GM12874 (cell line): ENCODE measurements at regions not wholly inside any gene's neighbourhood (a gene's known extent, or its start where the extent isn't known, plus 50 kb on each side); places are given as distances from the start of the nearest gene placed in this dataset.

Experiments used
- CTCF ChIP-seq: IDR thresholded peaks from 2 replicates; pipeline ENCODE4 v1.5.1; 2011; ENCODE audit warnings: low read depth, mild to moderate bottlenecking, control low read depth, low read length, moderate library complexity; ENCODE audit not compliant: insufficient read depth

- no peak for TF ChIP-seq CTCF
These were observed 114.7 kb upstream of the ERCC6L2 start for GRCh38 chr9:95760791-95761190.

- TF ChIP-seq CTCF: no peak
These were observed 118.1 kb upstream of the ERCC6L2 start for GRCh38 chr9:95757439-95757838.

DNA sequence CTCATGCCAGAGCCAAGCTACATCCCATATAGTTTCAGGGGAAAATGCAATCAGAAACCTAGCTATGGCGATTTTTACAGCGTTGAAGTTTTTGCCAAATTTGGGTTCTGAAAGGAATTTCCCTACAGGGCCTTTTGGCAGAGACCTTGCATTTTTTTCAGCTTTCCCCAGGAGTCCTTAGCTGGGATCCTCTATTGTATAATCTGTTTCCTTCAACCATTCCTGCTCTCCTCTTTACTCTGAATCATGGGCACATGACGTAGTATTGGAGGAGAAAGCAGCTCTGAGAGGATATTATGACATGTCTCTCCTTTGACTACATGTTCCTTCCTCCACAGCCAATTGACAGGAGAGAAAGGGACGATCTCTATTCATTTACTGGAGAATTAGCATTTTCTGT lies 118.5 kb upstream of the ERCC6L2 start:
- TF ChIP-seq CTCF: no peak

- TF ChIP-seq CTCF: no peak
These were observed 119.4 kb upstream of the ERCC6L2 start for GRCh38 chr9:95756101-95756500.

DNA sequence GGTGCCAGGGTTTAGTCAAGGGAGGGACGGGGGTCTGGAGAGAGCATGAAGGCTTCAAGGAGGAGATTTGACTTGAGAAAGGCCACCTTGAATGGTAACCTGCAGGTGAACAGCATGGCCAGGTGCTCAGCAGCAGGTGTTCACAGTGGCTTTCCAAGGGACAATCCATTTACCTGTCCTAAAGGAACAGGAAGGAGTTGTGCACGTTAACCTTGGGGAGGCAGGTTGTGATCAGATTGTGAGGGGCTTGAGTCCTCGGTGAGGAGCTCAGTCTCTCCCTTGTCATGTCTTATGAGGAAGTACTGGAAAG lies 120.1 kb upstream of the ERCC6L2 start:
- no peak for TF ChIP-seq CTCF

DNA sequence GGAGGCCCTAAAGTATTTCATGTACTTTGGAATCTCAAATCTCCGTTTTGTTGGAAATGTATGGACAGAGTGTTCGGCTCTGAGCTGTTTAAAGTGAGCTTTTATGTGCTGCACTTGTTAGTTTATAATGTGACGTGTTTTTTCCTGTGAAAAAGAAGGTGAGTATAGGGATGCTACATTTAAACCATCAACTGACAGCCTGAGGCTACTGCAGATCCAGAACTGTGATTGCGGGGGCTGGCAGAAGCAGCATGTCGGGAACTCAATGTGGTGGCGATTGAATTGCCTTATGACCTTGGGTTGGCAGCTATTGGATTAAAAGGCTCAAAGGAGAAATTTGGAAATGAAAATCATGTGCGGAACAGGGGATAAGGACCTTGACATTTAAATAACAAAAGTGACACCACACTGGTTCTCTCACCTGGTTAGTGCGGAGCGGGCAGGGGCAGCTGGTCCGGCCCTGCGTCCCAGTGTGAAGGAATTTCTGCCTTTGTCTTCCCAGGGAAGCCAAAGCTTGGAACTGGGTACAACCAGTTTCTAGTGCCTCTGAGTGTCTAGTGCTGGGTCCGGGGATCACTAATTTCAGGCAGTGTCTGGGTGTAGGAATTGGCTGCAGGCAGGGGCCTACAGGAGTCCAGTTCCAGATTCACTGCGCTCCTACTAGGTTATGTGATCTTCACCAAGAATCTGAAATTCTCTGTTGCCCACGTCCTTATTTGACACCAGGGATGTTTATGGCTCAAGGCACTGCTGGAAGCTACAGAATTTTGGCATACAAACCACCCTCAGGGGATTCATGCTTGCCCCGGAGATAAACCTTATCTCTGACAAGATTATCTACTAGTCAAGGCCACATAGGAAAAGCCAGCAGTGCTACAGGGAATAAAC lies 120.7 kb upstream of the ERCC6L2 start:
- TF ChIP-seq CTCF: no peak

DNA sequence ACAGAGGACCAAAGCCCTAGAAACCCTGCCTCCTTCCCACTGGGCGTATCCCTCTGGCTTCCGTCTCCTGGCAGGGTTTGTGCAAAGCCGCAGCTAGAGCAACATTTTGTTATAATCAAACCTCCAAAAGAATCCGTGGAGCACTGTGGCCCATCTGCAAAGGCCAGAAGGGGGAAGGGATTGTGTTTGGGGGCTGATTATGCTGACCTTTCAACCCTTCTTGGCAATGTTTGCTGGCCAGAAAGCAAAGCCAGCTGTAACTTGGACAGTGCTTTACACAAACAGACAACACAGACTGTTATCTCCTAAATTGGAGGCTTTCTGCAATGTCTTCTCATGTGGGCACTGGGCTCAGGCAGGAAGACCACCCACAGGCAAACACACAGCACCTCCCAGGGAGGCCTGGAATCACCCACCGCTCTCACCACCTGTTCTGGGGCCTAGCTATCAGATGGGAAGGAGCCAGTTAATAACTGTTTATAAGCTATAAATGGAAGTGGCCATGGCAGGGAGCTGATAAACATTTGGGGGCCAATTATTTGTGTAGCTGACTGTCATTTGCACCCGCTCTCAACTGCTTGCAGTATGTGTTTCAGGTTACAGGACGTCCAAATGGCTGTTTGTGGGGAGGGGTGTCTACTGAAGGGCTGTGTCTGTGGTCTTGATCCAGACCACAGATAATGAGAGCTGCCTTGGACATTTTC lies 121.6 kb upstream of the ERCC6L2 start:
- TF ChIP-seq CTCF: no peak
